Urinary bladder (tissue), 3 donors: ENCODE measurements at regions not wholly inside any gene's neighbourhood (a gene's known extent, or its start where the extent isn't known, plus 50 kb on each side); places are given as distances from the start of the nearest gene placed in this dataset.

Experiments
- DNase-seq: peaks from one replicate; pipeline ENCODE4 v3.0.0-alpha.2; 2015; ENCODE audit errors: extremely low spot score
- H3K27ac ChIP-seq: one replicate; pipeline ENCODE4 v1.5.1; 2013; ENCODE audit warnings: low read depth, mild to moderate bottlenecking, moderate library complexity
- H3K36me3 ChIP-seq: one replicate; pipeline ENCODE4 v1.6.1; 2013; ENCODE audit warnings: mild to moderate bottlenecking, moderate library complexity; ENCODE audit not compliant: insufficient read depth
- H3K4me1 ChIP-seq: one replicate; pipeline ENCODE4 v1.6.1; 2013; ENCODE audit warnings: mild to moderate bottlenecking, moderate library complexity; ENCODE audit not compliant: insufficient read depth
- H3K4me3 ChIP-seq: one replicate; pipeline ENCODE4 v1.5.1; 2013; ENCODE audit warnings: low read depth, low read length
- WGBS: extraction: QIAGEN DNeasy Blood & Tissue Kit; methylation state at CpG from one replicate; pipeline ENCODE4 v1.1.7; 2013; 5-methylcytosine and 5-hydroxymethylcytosine counted together
- donor health status: healthy with polysubstance abuse.
- donor health status: healthy.

- H3K4me3 ChIP-seq, result no peak overlapping the region
- WGBS, result 100% methylated on average over 1 of the region's 1 CpG
- no peak overlapping the region for H3K27ac ChIP-seq
- DNase-seq, result no peak
- no peaks in the 10 kb centered on the region for H3K4me1 ChIP-seq
- no peaks in the 10 kb centered on the region for H3K36me3 ChIP-seq
These were observed 60.8 kb upstream of the CTLA4 start for GRCh38 chr2:203806761-203807160.

GRCh38 chr2:203808046-203808750, 59.4 kb upstream of the CTLA4 start:
- DNase-seq, result no peak
- Histone ChIP-seq H3K4me1 (no peaks in the 10 kb centered on the region), H3K36me3 (no peaks in the 10 kb centered on the region), H3K4me3 (no peak overlapping the region), H3K27ac (no peak overlapping the region)
- whole genome bisulfite sequencing, result 66% methylated on average over 7 of the region's 7 CpGs

- WGBS, result 82% methylated on average over 2 of the region's 2 CpGs
- no peak for DNase-seq
- H3K27ac ChIP-seq, result no peak overlapping the region
These were observed 58.5 kb upstream of the CTLA4 start for GRCh38 chr2:203809084-203809521.

GRCh38 chr2:203809991-203810510, 57.5 kb upstream of the CTLA4 start:
- 90% methylated on average over 3 of the region's 3 CpGs for WGBS

More at GRCh38 chr2:203809084-203809521, 58.5 kb upstream of the CTLA4 start:
- no peaks in the 10 kb centered on the region for H3K36me3 ChIP-seq
- no peak overlapping the region for H3K4me3 ChIP-seq
- H3K4me1 ChIP-seq, result no peaks in the 10 kb centered on the region

GRCh38 chr2:203811491-203812221, 55.9 kb upstream of the CTLA4 start:
- no peak overlapping the region for H3K4me3 ChIP-seq
- H3K36me3 ChIP-seq, result no peaks in the 10 kb centered on the region
- no peaks in the 10 kb centered on the region for H3K4me1 ChIP-seq
- no peak overlapping the region for H3K27ac ChIP-seq
- no peak for DNase-seq
- 71% methylated on average over 9 of the region's 9 CpGs for WGBS

More at GRCh38 chr2:203809991-203810510, 57.5 kb upstream of the CTLA4 start:
- Histone ChIP-seq H3K27ac (no peak overlapping the region), H3K4me1 (no peaks in the 10 kb centered on the region), H3K4me3 (no peak overlapping the region), H3K36me3 (no peaks in the 10 kb centered on the region)
- no peak for DNase-seq

GRCh38 chr2:203812294-203813221, 55.0 kb upstream of the CTLA4 start:
- DNase-seq, result no peak
- WGBS, result 83% methylated on average over 11 of the region's 11 CpGs
- no peaks in the 10 kb centered on the region for H3K4me1 ChIP-seq
- no peaks in the 10 kb centered on the region for H3K36me3 ChIP-seq
- no peak overlapping the region for H3K27ac ChIP-seq
- H3K4me3 ChIP-seq, result no peak overlapping the region

- Histone ChIP-seq H3K36me3 (no peaks in the 10 kb centered on the region), H3K4me3 (no peak overlapping the region), H3K27ac (no peak overlapping the region), H3K4me1 (no peaks in the 10 kb centered on the region)
- no peak for DNase-seq
- WGBS, result 67% methylated on average over 1 of the region's 1 CpG
These were observed 53.9 kb upstream of the CTLA4 start for GRCh38 chr2:203813684-203814083.

GRCh38 chr2:203814661-203815540, 52.7 kb upstream of the CTLA4 start:
- no peaks in the 10 kb centered on the region for H3K4me1 ChIP-seq
- no peaks in the 10 kb centered on the region for H3K36me3 ChIP-seq
- peak; percentile 36 for DNase-seq
- H3K4me3 ChIP-seq, result no peak overlapping the region
- WGBS, result 33% methylated on average over 10 of the region's 10 CpGs
- H3K27ac ChIP-seq, result no peak overlapping the region

GRCh38 chr2:203815541-203815898, 52.1 kb upstream of the CTLA4 start:
- no peaks in the 10 kb centered on the region for H3K4me1 ChIP-seq
- H3K36me3 ChIP-seq, result no peaks in the 10 kb centered on the region
- H3K27ac ChIP-seq, result no peak overlapping the region
- WGBS, result 6% methylated on average over 2 of the region's 2 CpGs
- no peak overlapping the region for H3K4me3 ChIP-seq
- no peak for DNase-seq

GRCh38 chr2:203817147-203817546, 50.4 kb upstream of the CTLA4 start:
- Histone ChIP-seq H3K4me3 (no peak overlapping the region), H3K4me1 (no peaks in the 10 kb centered on the region), H3K27ac (no peak overlapping the region), H3K36me3 (no peaks in the 10 kb centered on the region)
- no peak for DNase-seq
- WGBS, result 66% methylated on average over 5 of the region's 5 CpGs
